IMR-90 (cell line): ENCODE measurements at regions not wholly inside any gene's neighbourhood (a gene's known extent, or its start where the extent isn't known, plus 50 kb on each side); places are given as distances from the start of the nearest gene placed in this dataset.

ENCODE experiments used
- ATAC-seq: fragments of 200-7000 bp; cut with Tn5 transposase; 2 replicates; pipeline ENCODE4 v1.9.1; 2020; ENCODE audit warnings: low read depth, mild to moderate bottlenecking, moderate library complexity
- BruUV-seq: library from RNA; stranded (reverse); fragments of 400-500 nt; replicated peaks from 2 replicates; lab custom pipeline; 2021; lab: Mats Ljungman, UMichigan
- CTCF ChIA-PET: fragments of 300-600 bp; formaldehyde crosslinking; extraction: SDS; loops from one replicate; lab custom pipeline; 2021; ENCODE audit warnings: antibody characterized with exemption; lab: Yijun Ruan, JAX
- POLR2A ChIA-PET: fragments of 300-600 bp; sonication (Branson Sonifier 250); formaldehyde crosslinking; loops from one replicate; lab custom pipeline; 2022; ENCODE audit warnings: antibody characterized with exemption; ENCODE audit not compliant: unreplicated experiment; lab: Charles Lee
- DNase-seq: peaks from one replicate; pipeline ENCODE4 v3.0.0; 2013
- H2AFZ ChIP-seq: replicated peaks from 2 replicates; pipeline ENCODE3; 2013; ENCODE audit warnings: low read length, mild to moderate bottlenecking; ENCODE audit not compliant: poor library complexity
- H2AK5ac ChIP-seq: 2 replicates; pipeline ENCODE4 v1.6.1; 2013; ENCODE audit warnings: low read depth, low read length, inconsistent platforms
- H2AK9ac ChIP-seq: replicated peaks from 2 replicates; pipeline ENCODE3; 2013; ENCODE audit warnings: mild to moderate bottlenecking, low read depth, low read length, moderate library complexity; ENCODE audit not compliant: poor library complexity
- H2BK120ac ChIP-seq: 2 replicates; pipeline ENCODE4 v1.6.1; 2013; ENCODE audit warnings: low read depth, low read length, inconsistent platforms
- H2BK15ac ChIP-seq: 3 replicates; pipeline ENCODE4 v1.6.1; 2013; ENCODE audit warnings: low read depth, low read length, inconsistent platforms
- H2BK20ac ChIP-seq: 2 replicates; pipeline ENCODE4 v1.6.1; 2013; ENCODE audit warnings: low read depth, mild to moderate bottlenecking, inconsistent platforms, low read length, moderate library complexity
- H2BK5ac ChIP-seq: 2 replicates; pipeline ENCODE4 v1.6.1; 2013; ENCODE audit warnings: mild to moderate bottlenecking, low read depth, low read length, inconsistent platforms; ENCODE audit not compliant: poor library complexity, severe bottlenecking
- H3K14ac ChIP-seq: replicated peaks from 2 replicates; pipeline ENCODE4 v1.6.1; 2013; ENCODE audit warnings: low read depth, low read length, inconsistent platforms
- H3K18ac ChIP-seq: 2 replicates; pipeline ENCODE4 v1.6.1; 2013; ENCODE audit warnings: low read depth, low read length, control low read depth
- H3K23ac ChIP-seq: 2 replicates; pipeline ENCODE4 v1.6.1; 2013; ENCODE audit warnings: low read depth, low read length, inconsistent platforms
- H3K27ac ChIP-seq: 2 replicates; pipeline ENCODE4 v1.5.1; 2013; ENCODE audit warnings: mild to moderate bottlenecking, control low read depth, low read length; ENCODE audit not compliant: insufficient read depth
- H3K27me3 ChIP-seq: 2 replicates; pipeline ENCODE4 v1.6.1; 2013; ENCODE audit warnings: low read length; ENCODE audit not compliant: control insufficient read depth, insufficient read depth
- H3K36me3 ChIP-seq: 2 replicates; pipeline ENCODE4 v1.6.1; 2013; ENCODE audit warnings: low read length, mixed read lengths; ENCODE audit not compliant: control insufficient read depth, insufficient read depth
- H3K4ac ChIP-seq: 2 replicates; pipeline ENCODE4 v1.6.1; 2013; ENCODE audit warnings: low read depth, low read length, inconsistent platforms
- H3K4me1 ChIP-seq: 2 replicates; pipeline ENCODE4 v1.6.1; 2013; ENCODE audit warnings: low read length, mixed read lengths; ENCODE audit not compliant: control insufficient read depth, insufficient read depth
- H3K4me2 ChIP-seq: 2 replicates; pipeline ENCODE4 v1.6.1; 2013; ENCODE audit warnings: low read depth, mild to moderate bottlenecking, control low read depth, low read length, moderate library complexity
- H3K4me3 ChIP-seq: 2 replicates; pipeline ENCODE4 v1.5.1; 2013; ENCODE audit warnings: low read depth, mild to moderate bottlenecking, control low read depth, low read length, moderate library complexity; ENCODE audit not compliant: insufficient read depth
- H3K56ac ChIP-seq: 2 replicates; pipeline ENCODE4 v1.6.1; 2013; ENCODE audit warnings: low read length, inconsistent platforms; ENCODE audit not compliant: insufficient read depth; ENCODE audit errors: extremely low read depth
- H3K79me1 ChIP-seq, 2 experiments: 2 replicates each; pipeline ENCODE4 v1.6.1; 2013; ENCODE audit warnings: low read length in 2 of 2, inconsistent platforms in 1 of 2, low read depth in 1 of 2
- H3K9ac ChIP-seq: 2 replicates; pipeline ENCODE4 v1.6.1; 2013; ENCODE audit warnings: low read depth, low read length, control low read depth
- H3K9me1 ChIP-seq: 2 replicates; pipeline ENCODE4 v1.6.1; 2013; ENCODE audit warnings: low read length, inconsistent platforms; ENCODE audit not compliant: insufficient read depth
- H3K9me3 ChIP-seq: 2 replicates; pipeline ENCODE4 v1.6.1; 2013; ENCODE audit warnings: low read length; ENCODE audit not compliant: control insufficient read depth, insufficient read depth
- H4K20me1 ChIP-seq: 2 replicates; pipeline ENCODE4 v1.6.1; 2013; ENCODE audit warnings: low read length, inconsistent platforms; ENCODE audit not compliant: insufficient read depth
- H4K5ac ChIP-seq: 2 replicates; pipeline ENCODE4 v1.6.1; 2013; ENCODE audit warnings: mild to moderate bottlenecking, low read depth, low read length, control low read depth
- H4K8ac ChIP-seq, 2 experiments: 2 replicates each; pipeline ENCODE4 v1.6.1; 2013; ENCODE audit warnings: low read depth in 2 of 2, low read length in 2 of 2, control low read depth in 1 of 2, inconsistent platforms in 1 of 2
- H4K91ac ChIP-seq: 2 replicates; pipeline ENCODE4 v1.6.1; 2013; ENCODE audit warnings: low read depth, low read length, inconsistent platforms; ENCODE audit not compliant: insufficient read depth
- FOS ChIP-seq: fragments of 150-350 bp; IDR thresholded peaks from 2 replicates; pipeline ENCODE4 v1.6.1; 2016; ENCODE audit warnings: low read depth, low read length
- RFX5 ChIP-seq: IDR thresholded peaks from 2 replicates; pipeline ENCODE4 v1.8.0; 2012; ENCODE audit warnings: low read depth, mild to moderate bottlenecking, low read length, moderate library complexity
- WGBS, 2 experiments: methylation state at CpG; one replicate each; pipeline versions ENCODE4 v1.1.5 to v1.1.7; 2013; ENCODE audit warnings: missing lambda C conversion rate in 2 of 2; ENCODE audit not compliant: insufficient read length in 1 of 2; ENCODE audit errors: extremely low coverage in 2 of 2; 5-methylcytosine and 5-hydroxymethylcytosine counted together
- dilution Hi-C: fragments of 300-500 bp; cut with HindIII; formaldehyde crosslinking; loops from one replicate; pipeline ENCODE4 v1.14.3; 2018; ENCODE audit warnings: low sequenced_read_pairs; ENCODE audit not compliant: unreplicated experiment
- in situ Hi-C: fragments of 300-500 bp; cut with MboI; formaldehyde crosslinking; loops from 3 replicates; pipeline ENCODE4 v1.14.3; 2019; ENCODE audit warnings: low sequenced_read_pairs, inconsistent platforms, mixed read lengths
- intact Hi-C: fragments of 100-400 bp; cut with micrococcal nuclease; formaldehyde crosslinking; loops from 2 replicates; pipeline ENCODE4 v1.10.0; 2022

DNA sequence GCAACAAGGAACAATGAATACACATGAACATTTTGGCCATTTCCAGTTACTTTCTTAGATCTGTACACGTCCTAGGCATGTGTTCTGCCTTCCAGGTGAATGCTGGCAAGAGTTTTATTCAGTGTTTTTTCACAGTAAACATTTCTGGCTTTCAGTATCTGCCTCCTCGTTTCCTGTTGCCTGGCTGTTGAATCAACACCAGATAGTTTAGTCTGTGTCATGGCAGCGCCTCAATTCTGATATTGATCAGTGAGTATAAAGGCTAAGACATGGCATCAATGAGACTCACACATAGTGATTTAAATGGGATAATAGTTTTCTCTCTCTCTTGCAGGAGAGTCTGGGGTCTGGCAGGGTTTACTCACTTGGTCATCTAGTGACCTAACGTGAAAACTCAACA, 266.9 kb upstream of the SLCO3A1 start:
- H2BK20ac ChIP-seq: no peak overlapping the region
- H3K9ac ChIP-seq: no peak overlapping the region
- no peak overlapping the region for H2BK120ac ChIP-seq
- H3K9me3 ChIP-seq: no peaks in the 10 kb centered on the region
- no peak overlapping the region for H3K18ac ChIP-seq
- no peak overlapping the region for H2AFZ ChIP-seq
- no peak overlapping the region for H3K27ac ChIP-seq
- H2BK5ac ChIP-seq: no peak overlapping the region
- H3K23ac ChIP-seq: no peak overlapping the region
- H3K14ac ChIP-seq: no peak overlapping the region
- ChIA-PET POLR2A (no interaction called here), CTCF (no interaction called here)
- H3K27me3 ChIP-seq: no peaks in the 10 kb centered on the region; the same call in 1 of the 2 replicates
- H4K5ac ChIP-seq: no peak overlapping the region
- no peaks in the 10 kb centered on the region for H3K9me1 ChIP-seq
- no peak overlapping the region for H3K4me3 ChIP-seq
- no TSS peak for BruUV-seq
- dilution Hi-C loops: no loop called here
- no peaks in the 10 kb centered on the region for H3K4me1 ChIP-seq
- no peak overlapping the region for H2BK15ac ChIP-seq
- no peak overlapping the region for H2AK5ac ChIP-seq
- no peak overlapping the region for H3K4ac ChIP-seq
- intact Hi-C loops: no loop called here
- no peaks in the 10 kb centered on the region for H3K79me1 ChIP-seq
- WGBS, 2 experiments: no CpG with 5 or more reads among the region's 4 CpGs
- no peaks in the 10 kb centered on the region for H3K36me3 ChIP-seq
- H4K8ac ChIP-seq: no peak overlapping the region
- H4K20me1 ChIP-seq: no peaks in the 10 kb centered on the region
- H2AK9ac ChIP-seq: no peak overlapping the region
- in situ Hi-C loops: no loop called here
- DNase-seq (no peak), ATAC-seq (no peak)
- no peak overlapping the region for H3K56ac ChIP-seq
- H3K4me2 ChIP-seq: no peak overlapping the region
- TF ChIP-seq RFX5: no peak
- no peak for TF ChIP-seq FOS
- H4K91ac ChIP-seq: no peak overlapping the region
